Stomach (tissue), 8 donors: ENCODE measurements at regions not wholly inside any gene's neighbourhood (a gene's known extent, or its start where the extent isn't known, plus 50 kb on each side); places are given as distances from the start of the nearest gene placed in this dataset.
A peak's percentile ranks its signal among the peaks of the same experiment; 100 is the strongest.
"Not testable (repeated sequence)": the region's sequence is repeated elsewhere in the genome, so short reads cannot be mapped to it uniquely, and the experiment has no call there.

Experiments used
- DNase-seq, 2 donors: peaks; one replicate each; pipeline versions ENCODE4 v3.0.0 to v3.0.0-alpha.2; 2013 to 2019
- H3K27ac ChIP-seq, 5 donors: fragments of 200-600 bp in 4 of 5; sonication (generic) in 4 of 5; one replicate each; pipeline ENCODE4 v1.5.1; 2013 to 2019; ENCODE audit warnings: mild to moderate bottlenecking in 1 of 5, moderate library complexity in 1 of 5
- H3K27me3 ChIP-seq, 3 donors: fragments of 200-600 bp; sonication (generic); one replicate each; pipeline ENCODE4 v1.5.1; 2017 to 2019; ENCODE audit warnings: mixed run types in 1 of 3
- H3K36me3 ChIP-seq, 4 donors: fragments of 200-600 bp; sonication (generic); 1 replicate in 3 of 4; 2 replicates in 1 of 4; pipeline ENCODE4 v1.5.1; 2016 to 2019
- H3K4me1 ChIP-seq, 4 donors: fragments of 200-600 bp; sonication (generic); one replicate each; pipeline ENCODE4 v1.5.1; 2016 to 2019
- H3K4me3 ChIP-seq, 4 donors: fragments of 200-600 bp; sonication (generic) in 3 of 4; one replicate each; pipeline ENCODE4 v1.5.1; 2016 to 2019; ENCODE audit warnings: mild to moderate bottlenecking in 1 of 4
- H3K9me3 ChIP-seq, 4 donors: fragments of 200-600 bp; sonication (generic); one replicate each; pipeline ENCODE4 v1.5.1; 2016 to 2019
- WGBS, 5 donors: extraction: QIAGEN DNeasy Blood & Tissue Kit in 3 of 5; methylation state at CpG; one replicate each; pipeline versions ENCODE4 v1.1.5 to v1.1.7; 2013 to 2018; 5-methylcytosine and 5-hydroxymethylcytosine counted together
- intact Hi-C: fragments of 100-400 bp; cut with DNase I; formaldehyde crosslinking; loops from one replicate; pipeline ENCODE4 v1.15.1; 2023; ENCODE audit warnings: low total_unique reads
- donor health status: healthy with polysubstance abuse.
- donor health status: Bipolar disorder and iron deficiency.
- donor health status: healthy.

GRCh38 chr15:84159346-84160269 is 76.0 kb upstream of the GOLGA6L4 start:
- H3K27ac ChIP-seq, H3K4me3 ChIP-seq, DNase-seq, H3K9me3 ChIP-seq, H3K4me1 ChIP-seq, intact Hi-C loops, H3K27me3 ChIP-seq, H3K36me3 ChIP-seq: not testable (repeated sequence)
- WGBS, 5 donors, result 86 to 94% (median 90%) methylated on average over 6 to 16 of the region's 17 CpGs

GRCh38 chr15:84164423-84165292 is 70.9 kb upstream of the GOLGA6L4 start:
- DNase-seq, H3K4me3 ChIP-seq, H3K27ac ChIP-seq, H3K27me3 ChIP-seq, H3K9me3 ChIP-seq, intact Hi-C loops, H3K4me1 ChIP-seq, H3K36me3 ChIP-seq: not testable (repeated sequence)
- WGBS, 5 donors, result 82 to 86% (median 82%) methylated on average over 8 of the region's 8 CpGs

GRCh38 chr15:84170029-84170428 is 65.5 kb upstream of the GOLGA6L4 start:
- H3K9me3 ChIP-seq, H3K36me3 ChIP-seq, DNase-seq, H3K4me1 ChIP-seq, H3K27me3 ChIP-seq, H3K27ac ChIP-seq, H3K4me3 ChIP-seq, intact Hi-C loops: not testable (repeated sequence)
- WGBS, 5 donors, result 88 to 92% methylated on average over 2 to 9 of the region's 19 CpGs; no CpG with 5 or more reads in 3 of the 5 donors

GRCh38 chr15:84173231-84173610 is 62.4 kb upstream of the GOLGA6L4 start:
- H3K9me3 ChIP-seq, H3K36me3 ChIP-seq, H3K27me3 ChIP-seq, H3K4me1 ChIP-seq, intact Hi-C loops, DNase-seq: not testable (repeated sequence)
- 1 to 7% (median 1%) methylated on average over 7 to 10 of the region's 22 CpGs; no CpG with 5 or more reads in 2 of the 5 donors for WGBS, 5 donors
- H3K27ac ChIP-seq, result peak overlapping the region in 3 of 5 donors; percentile 48 to 82 (median 66)
- H3K4me3 ChIP-seq, result peak overlapping the region in 3 of 4 donors; percentile 26 to 42 (median 39)
